HepG2 (cell line): ENCODE measurements at regions not wholly inside any gene's neighbourhood (a gene's known extent, or its start where the extent isn't known, plus 50 kb on each side); places are given as distances from the start of the nearest gene placed in this dataset.
A peak's percentile ranks its signal among the peaks of the same experiment; 100 is the strongest.

Experiments
- ADNP ChIP-seq: sonication (generic); formaldehyde crosslinking; IDR thresholded peaks from 2 replicates; pipeline ENCODE4 v1.4.0; 2020; ENCODE audit warnings: missing genetic modification reagents
- CENPT ChIP-seq: sonication (generic); formaldehyde crosslinking; IDR thresholded peaks from 2 replicates; pipeline ENCODE4 v1.8.0; 2022; ENCODE audit warnings: low read depth, mild to moderate bottlenecking, moderate library complexity, missing genetic modification reagents
- DNMT3B ChIP-seq: conservative IDR thresholded peaks from 2 replicates; pipeline ENCODE4 v1.6.1; 2016; ENCODE audit warnings: missing biosample characterization, control low read depth
- FOXP1 ChIP-seq, 2 experiments: fragments of 450-650 bp in 1 of 2; IDR thresholded peaks; 2 replicates each; pipeline ENCODE4 v1.6.1; 2017 to 2018; ENCODE audit warnings: antibody characterized with exemption in 1 of 2
- KMT2B ChIP-seq: IDR thresholded peaks from 2 replicates; pipeline ENCODE4 v1.6.1; 2016; ENCODE audit warnings: missing genetic modification reagents, missing compliant biosample characterization
- MYC ChIP-seq: sonication (generic); formaldehyde crosslinking; IDR thresholded peaks from 2 replicates; pipeline ENCODE4 v1.9.0; 2021; ENCODE audit warnings: missing genetic modification reagents, borderline replicate concordance
- NBN ChIP-seq: fragments of 450-650 bp; conservative IDR thresholded peaks from 2 replicates; pipeline ENCODE4 v1.6.1; 2017
- NFYC ChIP-seq: IDR thresholded peaks from 2 replicates; pipeline ENCODE4 v1.6.1; 2016; ENCODE audit warnings: missing genetic modification reagents, missing compliant biosample characterization
- PRMT3 ChIP-seq: sonication (generic); formaldehyde crosslinking; IDR thresholded peaks from 2 replicates; pipeline ENCODE4 v1.8.1; 2022; ENCODE audit warnings: low read depth, mild to moderate bottlenecking, moderate library complexity, missing genetic modification reagents, borderline replicate concordance
- RFXANK ChIP-seq: IDR thresholded peaks from 2 replicates; pipeline ENCODE4 v1.6.1; 2016
- SATB2 ChIP-seq: sonication (generic); formaldehyde crosslinking; IDR thresholded peaks from 2 replicates; pipeline ENCODE4 v1.5.0; 2020; ENCODE audit warnings: missing genetic modification reagents
- SIN3A ChIP-seq: IDR thresholded peaks from 2 replicates; pipeline ENCODE4 v1.6.1; 2011; ENCODE audit warnings: low read depth, mild to moderate bottlenecking, control low read depth, low read length, borderline replicate concordance
- SKI ChIP-seq: fragments of 450-650 bp; IDR thresholded peaks from one replicate; pipeline ENCODE4 v1.6.1; 2018; ENCODE audit warnings: mild to moderate bottlenecking; ENCODE audit not compliant: partially characterized antibody
- SUZ12 ChIP-seq: fragments of 150-350 bp; IDR thresholded peaks from 2 replicates; pipeline ENCODE4 v1.6.1; 2014; ENCODE audit warnings: low read depth, low read length
- THAP8 ChIP-seq: sonication (generic); formaldehyde crosslinking; IDR thresholded peaks from 2 replicates; pipeline ENCODE4 v1.5.1; 2020; ENCODE audit warnings: missing genetic modification reagents, mild to moderate bottlenecking, borderline replicate concordance
- ZBTB7B ChIP-seq: sonication (generic); formaldehyde crosslinking; IDR thresholded peaks from 2 replicates; pipeline ENCODE4 v1.4.0; 2020; ENCODE audit warnings: missing genetic modification reagents
- ZFAT ChIP-seq: sonication (generic); formaldehyde crosslinking; conservative IDR thresholded peaks from 2 replicates; pipeline ENCODE4 v1.8.1; 2023; ENCODE audit warnings: missing genetic modification reagents, inconsistent platforms
- ZFP37 ChIP-seq: sonication (generic); formaldehyde crosslinking; IDR thresholded peaks from 2 replicates; pipeline ENCODE4 v1.4.0; 2020; ENCODE audit warnings: missing genetic modification reagents, borderline replicate concordance
- ZFP62 ChIP-seq: sonication (generic); formaldehyde crosslinking; IDR thresholded peaks from 2 replicates; pipeline ENCODE4 v1.4.0; 2020; ENCODE audit warnings: missing genetic modification reagents
- ZKSCAN8 ChIP-seq: IDR thresholded peaks from 2 replicates; pipeline ENCODE4 v1.6.1; 2016; ENCODE audit warnings: borderline replicate concordance, missing genetic modification reagents, missing compliant biosample characterization
- ZNF446 ChIP-seq: sonication (generic); formaldehyde crosslinking; IDR thresholded peaks from 2 replicates; pipeline ENCODE4 v1.5.0; 2020; ENCODE audit warnings: mild to moderate bottlenecking, missing genetic modification reagents
- ZNF562 ChIP-seq: sonication (generic); formaldehyde crosslinking; IDR thresholded peaks from 2 replicates; pipeline ENCODE4 v1.8.0; 2022; ENCODE audit warnings: missing genetic modification reagents, borderline replicate concordance
- ZNF749 ChIP-seq: sonication (generic); formaldehyde crosslinking; IDR thresholded peaks from 2 replicates; pipeline ENCODE4 v1.8.0; 2022; ENCODE audit warnings: mild to moderate bottlenecking, missing genetic modification reagents, moderate library complexity, borderline replicate concordance
- ZNF784 ChIP-seq: sonication (generic); formaldehyde crosslinking; IDR thresholded peaks from 2 replicates; pipeline ENCODE4 v1.5.1; 2020; ENCODE audit warnings: missing genetic modification reagents, mild to moderate bottlenecking, borderline replicate concordance
- ZNF792 ChIP-seq: IDR thresholded peaks from 2 replicates; pipeline ENCODE4 v1.6.1; 2016
- ZSCAN20 ChIP-seq: sonication (generic); formaldehyde crosslinking; IDR thresholded peaks from 2 replicates; pipeline ENCODE4 v1.4.0; 2020; ENCODE audit warnings: missing genetic modification reagents, mild to moderate bottlenecking, borderline replicate concordance
- TF ChIP-seq, protein P1 (sequence below): fragments of 450-650 bp; IDR thresholded peaks from 2 replicates; pipeline ENCODE4 v1.6.1; 2017; ENCODE audit warnings: mild to moderate bottlenecking
- TF ChIP-seq, protein P2 (sequence below): sonication (generic); formaldehyde crosslinking; IDR thresholded peaks from 2 replicates; pipeline ENCODE4 v1.4.0; 2020; ENCODE audit warnings: missing genetic modification reagents

DNA sequence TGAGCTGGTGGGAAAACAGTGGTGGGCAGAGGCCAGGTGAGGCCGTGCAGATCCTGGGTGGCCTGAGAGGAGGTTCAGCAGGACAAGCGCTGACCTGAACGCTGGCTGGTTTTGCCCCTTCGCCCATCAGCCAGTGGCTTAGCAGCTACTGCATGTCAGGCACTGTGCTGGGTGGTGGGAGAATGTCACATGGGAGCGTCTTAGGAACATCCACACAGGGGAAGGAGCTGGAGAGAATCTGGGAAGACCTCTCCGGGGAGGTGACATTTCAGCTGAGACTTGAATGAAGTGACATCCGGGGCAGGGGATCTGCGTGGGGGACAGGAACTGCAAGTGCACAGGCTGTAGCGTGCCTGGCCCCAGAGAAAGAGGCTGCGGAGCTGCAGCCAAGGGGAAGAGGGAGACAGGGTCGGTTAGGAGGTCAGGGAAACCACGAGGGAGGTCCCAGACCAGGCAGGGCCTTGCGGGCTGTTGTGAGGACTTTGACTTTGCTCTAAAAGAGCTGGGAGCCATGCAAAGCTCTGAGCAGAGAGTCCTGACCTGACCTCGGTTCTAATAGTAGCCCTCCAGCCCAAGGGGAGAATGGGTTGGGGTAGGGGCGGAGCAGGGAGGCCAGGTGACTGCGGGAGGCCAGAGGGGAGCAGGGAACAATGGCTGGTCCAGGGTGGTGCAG lies 156.8 kb upstream of the PTPN1 start (continued):
- peak; percentile 88 for TF ChIP-seq ZBTB7B
- no peak for TF ChIP-seq DNMT3B (CRISPR knock-in tag)
- TF ChIP-seq RFXANK (CRISPR knock-in tag), result no peak
- no peak for TF ChIP-seq KMT2B
- no peak for TF ChIP-seq NFYC (CRISPR knock-in tag)
- TF ChIP-seq ZFP37 (CRISPR knock-in tag), result no peak
- peak; percentile 20; the same call in 1 of the 2 replicates for TF ChIP-seq ZKSCAN8 (CRISPR knock-in tag)
- TF ChIP-seq PRMT3 (CRISPR knock-in tag), result no peak
- TF ChIP-seq FOXP1 (IDR thresholded peaks at IDR 0.05), result no peak
- TF ChIP-seq FOXP1 (CRISPR knock-in tag; IDR thresholded peaks at IDR 0.05), result no peak
- TF ChIP-seq ZFAT, result no peak
- no peak for TF ChIP-seq CENPT (CRISPR knock-in tag)
- TF ChIP-seq NBN, result no peak
- TF ChIP-seq ZSCAN20 (CRISPR knock-in tag), result no peak
- TF ChIP-seq SUZ12, result no peak
- TF ChIP-seq ZNF446 (CRISPR knock-in tag), result no peak
- TF ChIP-seq ADNP (CRISPR knock-in tag), result no peak
- no peak for TF ChIP-seq ZNF562 (CRISPR knock-in tag)
- TF ChIP-seq, protein P1, sequence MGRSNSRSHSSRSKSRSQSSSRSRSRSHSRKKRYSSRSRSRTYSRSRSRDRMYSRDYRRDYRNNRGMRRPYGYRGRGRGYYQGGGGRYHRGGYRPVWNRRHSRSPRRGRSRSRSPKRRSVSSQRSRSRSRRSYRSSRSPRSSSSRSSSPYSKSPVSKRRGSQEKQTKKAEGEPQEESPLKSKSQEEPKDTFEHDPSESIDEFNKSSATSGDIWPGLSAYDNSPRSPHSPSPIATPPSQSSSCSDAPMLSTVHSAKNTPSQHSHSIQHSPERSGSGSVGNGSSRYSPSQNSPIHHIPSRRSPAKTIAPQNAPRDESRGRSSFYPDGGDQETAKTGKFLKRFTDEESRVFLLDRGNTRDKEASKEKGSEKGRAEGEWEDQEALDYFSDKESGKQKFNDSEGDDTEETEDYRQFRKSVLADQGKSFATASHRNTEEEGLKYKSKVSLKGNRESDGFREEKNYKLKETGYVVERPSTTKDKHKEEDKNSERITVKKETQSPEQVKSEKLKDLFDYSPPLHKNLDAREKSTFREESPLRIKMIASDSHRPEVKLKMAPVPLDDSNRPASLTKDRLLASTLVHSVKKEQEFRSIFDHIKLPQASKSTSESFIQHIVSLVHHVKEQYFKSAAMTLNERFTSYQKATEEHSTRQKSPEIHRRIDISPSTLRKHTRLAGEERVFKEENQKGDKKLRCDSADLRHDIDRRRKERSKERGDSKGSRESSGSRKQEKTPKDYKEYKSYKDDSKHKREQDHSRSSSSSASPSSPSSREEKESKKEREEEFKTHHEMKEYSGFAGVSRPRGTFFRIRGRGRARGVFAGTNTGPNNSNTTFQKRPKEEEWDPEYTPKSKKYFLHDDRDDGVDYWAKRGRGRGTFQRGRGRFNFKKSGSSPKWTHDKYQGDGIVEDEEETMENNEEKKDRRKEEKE, result no peak
- TF ChIP-seq ZNF784 (CRISPR knock-in tag), result no peak
- no peak for TF ChIP-seq ZFP62 (CRISPR knock-in tag)
- peak; percentile 67; the same call in 1 of the 2 replicates for TF ChIP-seq MYC
- TF ChIP-seq THAP8 (CRISPR knock-in tag), result no peak
- no peak for TF ChIP-seq SATB2 (CRISPR knock-in tag)
- no peak for TF ChIP-seq ZNF749
- peak; percentile 18 for TF ChIP-seq SKI
- TF ChIP-seq SIN3A, result no peak
- peak; percentile 37; the same call in 1 of the 2 replicates for TF ChIP-seq ZNF792 (CRISPR knock-in tag)
- TF ChIP-seq, protein P2, sequence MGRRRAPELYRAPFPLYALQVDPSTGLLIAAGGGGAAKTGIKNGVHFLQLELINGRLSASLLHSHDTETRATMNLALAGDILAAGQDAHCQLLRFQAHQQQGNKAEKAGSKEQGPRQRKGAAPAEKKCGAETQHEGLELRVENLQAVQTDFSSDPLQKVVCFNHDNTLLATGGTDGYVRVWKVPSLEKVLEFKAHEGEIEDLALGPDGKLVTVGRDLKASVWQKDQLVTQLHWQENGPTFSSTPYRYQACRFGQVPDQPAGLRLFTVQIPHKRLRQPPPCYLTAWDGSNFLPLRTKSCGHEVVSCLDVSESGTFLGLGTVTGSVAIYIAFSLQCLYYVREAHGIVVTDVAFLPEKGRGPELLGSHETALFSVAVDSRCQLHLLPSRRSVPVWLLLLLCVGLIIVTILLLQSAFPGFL (CRISPR knock-in tag), result no peak
